CD4-positive, alpha-beta T cell (primary cell): ENCODE measurements at regions not wholly inside any gene's neighbourhood (a gene's known extent, or its start where the extent isn't known, plus 50 kb on each side); places are given as distances from the start of the nearest gene placed in this dataset.

Experiments used
- ATAC-seq: fragments of 200-7000 bp; cut with Tn5 transposase; one replicate; pipeline ENCODE4 v1.10.0; 2022; ENCODE audit warnings: mild to moderate bottlenecking; ENCODE audit not compliant: poor library complexity
- CTCF ChIA-PET: fragments of 350-600 bp; sonication (Branson Sonifier 250); formaldehyde crosslinking; loops from one replicate; lab custom pipeline; 2021; ENCODE audit warnings: antibody characterized with exemption, inconsistent platforms; lab: Charles Lee
- POLR2A ChIA-PET: fragments of 350-600 bp; sonication (Branson Sonifier 250); formaldehyde crosslinking; loops from one replicate; lab custom pipeline; 2021; ENCODE audit warnings: antibody characterized with exemption, inconsistent platforms; lab: Charles Lee
- DNase-seq, 14 experiments: peaks; one replicate each; pipeline ENCODE4 v3.0.0-alpha.2; 2013 to 2020; ENCODE audit warnings: mixed read lengths in 2 of 14
- H3K27ac ChIP-seq, 2 donors: one replicate each; pipeline versions ENCODE4 v1.5.1 to v1.7.0; 2013; ENCODE audit warnings: low read length in 2 of 2, low read depth in 1 of 2, mild to moderate bottlenecking in 1 of 2
- H3K27me3 ChIP-seq, 2 experiments: 1 replicate in 1 of 2; 2 replicates in 1 of 2; pipeline versions ENCODE4 v1.6.1 to v1.7.0; 2013; ENCODE audit warnings: low read length in 2 of 2, control low read depth in 1 of 2, mild to moderate bottlenecking in 1 of 2, moderate library complexity in 1 of 2; ENCODE audit not compliant: insufficient read depth in 2 of 2, control insufficient read depth in 1 of 2
- H3K36me3 ChIP-seq: one replicate; pipeline ENCODE4 v1.6.1; 2013; ENCODE audit warnings: low read length, control low read depth; ENCODE audit not compliant: insufficient read depth
- H3K4me1 ChIP-seq: one replicate; pipeline ENCODE4 v1.6.1; 2013; ENCODE audit warnings: low read length, control low read depth; ENCODE audit not compliant: insufficient read depth
- H3K4me3 ChIP-seq: one replicate; pipeline ENCODE4 v1.5.1; 2013; ENCODE audit warnings: mild to moderate bottlenecking, low read length, moderate library complexity
- H3K9me3 ChIP-seq, 2 experiments: 1 replicate in 1 of 2; 2 replicates in 1 of 2; pipeline versions ENCODE4 v1.6.1 to v1.7.0; 2013; ENCODE audit warnings: low read length in 2 of 2, mild to moderate bottlenecking in 2 of 2, control low read depth in 1 of 2, moderate library complexity in 1 of 2; ENCODE audit not compliant: control insufficient read depth in 1 of 2, insufficient read depth in 1 of 2
- H3K27ac Mint-ChIP-seq: one replicate; pipeline ENCODE4 v1.8.0; 2020; ENCODE audit warnings: mixed read lengths
- H3K27me3 Mint-ChIP-seq: one replicate; pipeline ENCODE4 v1.8.0; 2021; ENCODE audit warnings: mixed read lengths
- H3K36me3 Mint-ChIP-seq: one replicate; pipeline ENCODE4 v1.8.0; 2021; ENCODE audit warnings: low read depth, mixed read lengths
- H3K4me1 Mint-ChIP-seq: one replicate; pipeline ENCODE4 v1.8.0; 2021; ENCODE audit warnings: low read depth, mixed read lengths
- H3K4me3 Mint-ChIP-seq: one replicate; pipeline ENCODE4 v1.8.0; 2020; ENCODE audit warnings: mild to moderate bottlenecking, mixed read lengths
- H3K9me3 Mint-ChIP-seq: one replicate; pipeline ENCODE4 v1.8.0; 2020; ENCODE audit warnings: mixed read lengths
- CTCF ChIP-seq: fragments of 200-600 bp; IDR thresholded peaks from one replicate; pipeline ENCODE4 v1.8.0; 2022; ENCODE audit warnings: antibody characterized with exemption, mild to moderate bottlenecking
- intact Hi-C, 2 experiments: fragments of 100-400 bp; cut with DNase I in 1 of 2; cut with micrococcal nuclease in 1 of 2; formaldehyde crosslinking; loops; one replicate each; pipeline versions ENCODE4 v1.15.1 to v1.9.0; 2023 to 2025; cut with DNase I, micrococcal nuclease

- DNase-seq (no peak), ATAC-seq (no peak)
- ChIA-PET POLR2A (no interaction called here), CTCF (no interaction called here)
- H3K27ac ChIP-seq: no peak overlapping the region
- Mint-ChIP-seq H3K27ac (no peak overlapping the region), H3K4me1 (no peaks in the 10 kb centered on the region), H3K27me3 (no peaks in the 10 kb centered on the region), H3K4me3 (no peak overlapping the region), H3K36me3 (no peaks in the 10 kb centered on the region), H3K9me3 (peaks cover 2% of the 10 kb centered on the region)
- H3K36me3 ChIP-seq: no peaks in the 10 kb centered on the region
- TF ChIP-seq CTCF: no peak
- intact Hi-C loops: no loop called here
- H3K4me1 ChIP-seq: no peaks in the 10 kb centered on the region
- no peak overlapping the region for H3K4me3 ChIP-seq
- peaks cover 0 to 5% of the 10 kb centered on the region in 2 experiments for H3K9me3 ChIP-seq
- no peaks in the 10 kb centered on the region for H3K27me3 ChIP-seq
These were observed 130.6 kb downstream of the RPRM start for GRCh38 chr2:153347818-153348495.

GRCh38 chr2:153320879-153321278 is 157.7 kb downstream of the RPRM start:
- Mint-ChIP-seq H3K4me1 (no peaks in the 10 kb centered on the region), H3K36me3 (no peaks in the 10 kb centered on the region), H3K27me3 (no peaks in the 10 kb centered on the region), H3K9me3 (peaks cover 2% of the 10 kb centered on the region), H3K4me3 (no peak overlapping the region), H3K27ac (no peak overlapping the region)
- TF ChIP-seq CTCF: no peak
- Histone ChIP-seq H3K9me3 (no peaks in the 10 kb centered on the region), H3K27me3 (no peaks in the 10 kb centered on the region), H3K36me3 (no peaks in the 10 kb centered on the region), H3K4me3 (no peak overlapping the region), H3K4me1 (no peaks in the 10 kb centered on the region), H3K27ac (no peak overlapping the region)
- ATAC-seq: no peak
- no peak for DNase-seq
- intact Hi-C loops: no loop called here
- ChIA-PET CTCF (no interaction called here), POLR2A (no interaction called here)

GRCh38 chr2:153311432-153311831 is 167.1 kb downstream of the RPRM start:
- ChIA-PET POLR2A (no interaction called here), CTCF (no interaction called here)
- Histone ChIP-seq H3K4me1 (no peaks in the 10 kb centered on the region), H3K27me3 (no peaks in the 10 kb centered on the region), H3K4me3 (no peak overlapping the region), H3K36me3 (no peaks in the 10 kb centered on the region), H3K27ac (no peak overlapping the region), H3K9me3 (peaks cover 0 to 3% of the 10 kb centered on the region in 2 experiments)
- Mint-ChIP-seq H3K36me3 (no peaks in the 10 kb centered on the region), H3K4me1 (no peaks in the 10 kb centered on the region), H3K9me3 (peaks cover 6% of the 10 kb centered on the region), H3K4me3 (no peak overlapping the region), H3K27ac (no peak overlapping the region), H3K27me3 (no peaks in the 10 kb centered on the region)
- TF ChIP-seq CTCF: no peak
- ATAC-seq (no peak), DNase-seq (no peak)
- intact Hi-C loops: no loop called here
